Uterus (tissue), 2 donors: ENCODE measurements at regions not wholly inside any gene's neighbourhood (a gene's known extent, or its start where the extent isn't known, plus 50 kb on each side); places are given as distances from the start of the nearest gene placed in this dataset.

Experiments
- CTCF ChIP-seq, 4 experiments: fragments of 200-600 bp in 2 of 4; fragments of 450-650 bp in 2 of 4; sonication (generic) in 2 of 4; IDR thresholded peaks; one replicate each; pipeline ENCODE4 v1.5.1; 2016 to 2019; ENCODE audit warnings: antibody characterized with exemption in 4 of 4, mild to moderate bottlenecking in 2 of 4, moderate library complexity in 1 of 4
- POLR2A ChIP-seq, 2 donors: fragments of 450-650 bp; IDR thresholded peaks; one replicate each; pipeline ENCODE4 v1.6.1; 2016; ENCODE audit warnings: antibody characterized with exemption in 2 of 2, mild to moderate bottlenecking in 1 of 2, moderate library complexity in 1 of 2

GRCh38 chr18:60698901-60699300 is 326.3 kb upstream of the MC4R start:
- TF ChIP-seq CTCF (IDR thresholded peaks at IDR 0.05) (no peak), POLR2A (IDR thresholded peaks at IDR 0.05) (no peak)
